ENCODE measurements at regions not wholly inside any gene's neighbourhood (a gene's known extent, or its start where the extent isn't known, plus 50 kb on each side); places are given as distances from the start of the nearest gene placed in this dataset.

- Histone ChIP-seq H3K4me1 (no peaks in the 10 kb centered on the region), H3K9me3 (no peaks in the 10 kb centered on the region), H3K27me3 (no peaks in the 10 kb centered on the region), H3K27ac (no peak overlapping the region), H3K36me3 (no peaks in the 10 kb centered on the region), H3K4me3 (no peak overlapping the region)
- no peak for TF ChIP-seq CTCF (IDR thresholded peaks at IDR 0.05)
- TF ChIP-seq EP300 (IDR thresholded peaks at IDR 0.05): no peak
- TF ChIP-seq POLR2A (IDR thresholded peaks at IDR 0.05): no peak
- TF ChIP-seq POLR2AphosphoS5 (IDR thresholded peaks at IDR 0.05): no peak
- DNase-seq (ENCODE audit: low spot score in 2 of 2): no peak
- WGBS: 68% methylated on average over 2 of the region's 2 CpGs
Measured at GRCh38 chr2:145654156-145654555, 1134.2 kb upstream of the ZEB2 start.

GRCh38 chr2:145653553-145653952 is 1133.6 kb upstream of the ZEB2 start:
- Histone ChIP-seq H3K4me3 (no peak overlapping the region), H3K27ac (no peak overlapping the region), H3K36me3 (no peaks in the 10 kb centered on the region), H3K27me3 (no peaks in the 10 kb centered on the region), H3K9me3 (no peaks in the 10 kb centered on the region), H3K4me1 (no peaks in the 10 kb centered on the region)
- TF ChIP-seq CTCF (IDR thresholded peaks at IDR 0.05): no peak
- no peak for TF ChIP-seq POLR2AphosphoS5 (IDR thresholded peaks at IDR 0.05)
- no peak for TF ChIP-seq EP300 (IDR thresholded peaks at IDR 0.05)
- TF ChIP-seq POLR2A (IDR thresholded peaks at IDR 0.05): no peak
- DNase-seq (ENCODE audit: low spot score in 2 of 2): no peak

- H3K27ac ChIP-seq: no peak overlapping the region
- DNase-seq (ENCODE audit: low spot score in 2 of 2): no peak
- H3K4me1 ChIP-seq: no peaks in the 10 kb centered on the region
- H3K36me3 ChIP-seq: no peaks in the 10 kb centered on the region
- TF ChIP-seq EP300 (IDR thresholded peaks at IDR 0.05) (no peak), POLR2AphosphoS5 (IDR thresholded peaks at IDR 0.05) (peak in 1 of 3 donors; percentile 32)
- H3K9me3 ChIP-seq: no peaks in the 10 kb centered on the region
- no peak overlapping the region for H3K4me3 ChIP-seq
- no peaks in the 10 kb centered on the region for H3K27me3 ChIP-seq
- WGBS: 76% methylated on average over 7 of the region's 7 CpGs
Measured at GRCh38 chr2:145652571-145653545, 1132.9 kb upstream of the ZEB2 start.

DNA sequence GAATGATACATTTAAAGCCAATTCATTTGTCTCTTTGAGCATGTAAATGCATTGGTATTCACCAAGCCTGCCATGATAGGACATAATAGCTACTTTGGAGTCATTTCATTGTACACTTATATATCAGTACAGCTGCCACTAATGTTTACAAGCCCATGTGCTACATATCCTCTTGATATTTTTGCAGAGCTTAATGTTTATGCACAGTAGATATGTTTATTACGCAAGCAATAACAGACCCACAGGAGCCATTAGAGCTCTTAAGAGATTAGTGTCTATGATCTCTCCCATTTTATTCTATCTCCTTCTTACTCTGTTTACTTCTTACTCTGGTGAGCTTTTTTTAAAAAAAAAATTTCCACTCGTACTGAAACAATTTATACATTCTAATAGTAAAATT is 1132.1 kb upstream of the ZEB2 start:
- TF ChIP-seq POLR2AphosphoS5 (IDR thresholded peaks at IDR 0.05) (no peak), POLR2A (IDR thresholded peaks at IDR 0.05) (no peak), CTCF (IDR thresholded peaks at IDR 0.05) (no peak), EP300 (IDR thresholded peaks at IDR 0.05) (no peak)
- no peak overlapping the region for H3K4me3 ChIP-seq
- no peak overlapping the region for H3K27ac ChIP-seq
- DNase-seq (ENCODE audit: low spot score in 2 of 2): no peak
- no peaks in the 10 kb centered on the region for H3K36me3 ChIP-seq
- H3K9me3 ChIP-seq: no peaks in the 10 kb centered on the region
- H3K4me1 ChIP-seq: no peaks in the 10 kb centered on the region
- no peaks in the 10 kb centered on the region for H3K27me3 ChIP-seq
- 91% methylated on average over 2 of the region's 2 CpGs for WGBS

GRCh38 chr2:145650226-145650625 is 1130.3 kb upstream of the ZEB2 start:
- Histone ChIP-seq H3K27me3 (no peaks in the 10 kb centered on the region), H3K36me3 (no peaks in the 10 kb centered on the region), H3K9me3 (no peaks in the 10 kb centered on the region), H3K4me1 (no peaks in the 10 kb centered on the region), H3K4me3 (no peak overlapping the region), H3K27ac (no peak overlapping the region)
- no peak for TF ChIP-seq CTCF (IDR thresholded peaks at IDR 0.05)
- no peak for TF ChIP-seq POLR2A (IDR thresholded peaks at IDR 0.05)
- no peak for TF ChIP-seq EP300 (IDR thresholded peaks at IDR 0.05)
- no peak for TF ChIP-seq POLR2AphosphoS5 (IDR thresholded peaks at IDR 0.05)
- DNase-seq (ENCODE audit: low spot score in 2 of 2): no peak

All from suprapubic skin (tissue), 4 donors.